HepG2 (cell line): ENCODE measurements at regions not wholly inside any gene's neighbourhood (a gene's known extent, or its start where the extent isn't known, plus 50 kb on each side); places are given as distances from the start of the nearest gene placed in this dataset.

Experiments used
- ATAC-seq: fragments of 200-7000 bp; cut with Tn5 transposase; 3 replicates; pipeline ENCODE4 v1.9.1; 2020; ENCODE audit warnings: mild to moderate bottlenecking, moderate library complexity
- BruUV-seq: library from RNA; stranded (reverse); fragments of 400-500 nt; replicated peaks from 2 replicates; lab custom pipeline; 2021; lab: Mats Ljungman, UMichigan
- CTCF ChIA-PET: fragments of 300-600 bp; formaldehyde crosslinking; extraction: SDS; loops from one replicate; lab custom pipeline; 2021; ENCODE audit warnings: low total read pairs, inconsistent platforms, low intra/inter-chr PET ratio; lab: Yijun Ruan, JAX
- POLR2A ChIA-PET: fragments of 350-600 bp; sonication (Branson Sonifier 250); formaldehyde crosslinking; loops from one replicate; lab custom pipeline; 2020; ENCODE audit warnings: antibody characterized with exemption, inconsistent platforms; lab: Yijun Ruan, JAX
- DNase-seq: peaks from one replicate; pipeline ENCODE4 v3.0.0-alpha.2; 2015; ENCODE audit warnings: low spot score
- FAIRE-seq: peaks from 3 replicates; lab custom pipeline; 2011; peaks lifted over from hg19 to GRCh38; lab: Jason Lieb, UNC
- H2AFZ ChIP-seq: one replicate; pipeline ENCODE4 v1.6.1; 2011; ENCODE audit warnings: low read length, inconsistent platforms
- H3K27ac ChIP-seq: fragments of 300-600 bp; 3 replicates; pipeline ENCODE4 v1.8.0; 2011; ENCODE audit warnings: mixed run types, mild to moderate bottlenecking, mixed read lengths, low read length, inconsistent platforms; ENCODE audit not compliant: insufficient read depth; ENCODE audit errors: extremely low read length
- H3K27me3 ChIP-seq, 2 experiments: fragments of 200-600 bp in 1 of 2; 2 replicates in 1 of 2; 3 replicates in 1 of 2; pipeline versions ENCODE4 v1.6.0 to v1.8.0; 2011; ENCODE audit warnings: low read length in 2 of 2, mild to moderate bottlenecking in 2 of 2, moderate library complexity in 2 of 2, inconsistent platforms in 1 of 2; ENCODE audit not compliant: insufficient read depth in 2 of 2, control insufficient read depth in 1 of 2
- H3K36me3 ChIP-seq, 2 experiments: fragments of 200-600 bp in 1 of 2; replicated peaks in 1 of 2; 2 replicates in 1 of 2; 3 replicates in 1 of 2; pipeline versions ENCODE4 v1.5.1 to v1.8.0; 2011; ENCODE audit warnings: low read length in 2 of 2, inconsistent platforms in 1 of 2; ENCODE audit not compliant: insufficient read depth in 2 of 2, control insufficient read depth in 1 of 2
- H3K4me1 ChIP-seq: 2 replicates; pipeline ENCODE4 v1.5.1; 2012; ENCODE audit warnings: low read length, inconsistent platforms; ENCODE audit not compliant: insufficient read depth
- H3K4me2 ChIP-seq: 2 replicates; pipeline ENCODE4 v1.6.0; 2011; ENCODE audit warnings: low read depth, low read length, inconsistent platforms
- H3K4me3 ChIP-seq, 3 experiments: fragments of 200-600 bp in 1 of 3; sonication (generic), shearing (Covaris generic) in 1 of 3; replicated peaks in 1 of 3; 2 replicates each; pipeline ENCODE4 v1.5.1; 2011 to 2016; ENCODE audit warnings: low read length in 3 of 3, inconsistent platforms in 2 of 3, low read depth in 2 of 3, mild to moderate bottlenecking in 2 of 3, control low read depth in 1 of 3, mixed read lengths in 1 of 3; ENCODE audit not compliant: insufficient read depth in 1 of 3
- H3K79me2 ChIP-seq: one replicate; pipeline ENCODE4 v1.6.1; 2011; ENCODE audit warnings: low read length, inconsistent platforms; ENCODE audit not compliant: insufficient read depth
- H3K9ac ChIP-seq: 2 replicates; pipeline ENCODE4 v1.6.0; 2011; ENCODE audit warnings: mild to moderate bottlenecking, low read depth, low read length, inconsistent platforms; ENCODE audit not compliant: insufficient read depth
- H3K9me3 ChIP-seq: 2 replicates; pipeline ENCODE4 v1.5.1; 2012; ENCODE audit warnings: mild to moderate bottlenecking, low read length
- H4K20me1 ChIP-seq: 2 replicates; pipeline ENCODE4 v1.6.0; 2011; ENCODE audit warnings: inconsistent platforms, mild to moderate bottlenecking, low read length, moderate library complexity; ENCODE audit not compliant: insufficient read depth
- EED ChIP-seq: sonication (generic); formaldehyde crosslinking; IDR thresholded peaks from 2 replicates; pipeline ENCODE4 v1.5.0; 2020; ENCODE audit warnings: mild to moderate bottlenecking, missing genetic modification reagents
- MTA3 ChIP-seq: sonication (generic); formaldehyde crosslinking; IDR thresholded peaks from 2 replicates; pipeline ENCODE4 v1.4.0; 2020; ENCODE audit warnings: missing genetic modification reagents
- PHF8 ChIP-seq: sonication (generic); formaldehyde crosslinking; IDR thresholded peaks from 2 replicates; pipeline ENCODE4 v1.5.0; 2020; ENCODE audit warnings: missing genetic modification reagents
- PPARG ChIP-seq: conservative IDR thresholded peaks from 2 replicates; pipeline ENCODE4 v1.6.1; 2016; ENCODE audit warnings: missing biosample characterization, missing genetic modification reagents
- SMARCC2 ChIP-seq: fragments of 450-650 bp; IDR thresholded peaks from 2 replicates; pipeline ENCODE4 v1.6.1; 2017; ENCODE audit warnings: antibody characterized with exemption, mild to moderate bottlenecking
- ZNF432 ChIP-seq: sonication (generic); formaldehyde crosslinking; IDR thresholded peaks from 2 replicates; pipeline ENCODE4 v1.5.0; 2020; ENCODE audit warnings: missing genetic modification reagents, mild to moderate bottlenecking, borderline replicate concordance
- ZNF549 ChIP-seq: sonication (generic); formaldehyde crosslinking; IDR thresholded peaks from 2 replicates; pipeline ENCODE4 v1.5.0; 2020; ENCODE audit warnings: missing genetic modification reagents
- ZNF660 ChIP-seq: sonication (generic); formaldehyde crosslinking; IDR thresholded peaks from 2 replicates; pipeline ENCODE4 v1.5.1; 2020; ENCODE audit warnings: mild to moderate bottlenecking, low read depth, missing genetic modification reagents, borderline replicate concordance
- ZNF703 ChIP-seq: sonication (generic); formaldehyde crosslinking; IDR thresholded peaks from 2 replicates; pipeline ENCODE4 v1.5.1; 2020; ENCODE audit warnings: missing genetic modification reagents, mild to moderate bottlenecking, moderate library complexity, borderline replicate concordance
- ZNF777 ChIP-seq: sonication (generic); formaldehyde crosslinking; IDR thresholded peaks from 2 replicates; pipeline ENCODE4 v1.4.0; 2020; ENCODE audit warnings: missing genetic modification reagents
- WGBS: methylation state at CpG from one replicate; pipeline ENCODE4 v1.1.6; 2017; ENCODE audit warnings: low lambda C conversion rate; 5-methylcytosine and 5-hydroxymethylcytosine counted together
- in situ Hi-C: cut with HindIII; loops from 2 replicates; pipeline ENCODE4 v1.10.0; 2017; ENCODE audit warnings: low pct_unique_long_range_greater_than_20kb; ENCODE audit not compliant: extremely low pct_ligation_motif_present
- intact Hi-C: fragments of 100-400 bp; cut with micrococcal nuclease; formaldehyde crosslinking; loops from one replicate; pipeline ENCODE4 v1.10.0; 2022; ENCODE audit not compliant: unreplicated experiment
- TF ChIP-seq, protein P1 (sequence below): sonication (generic); formaldehyde crosslinking; IDR thresholded peaks from 2 replicates; pipeline ENCODE4 v1.4.0; 2020; ENCODE audit warnings: missing genetic modification reagents, borderline replicate concordance
- TF ChIP-seq, protein P2 (sequence below): sonication (generic); formaldehyde crosslinking; IDR thresholded peaks from 2 replicates; pipeline ENCODE4 v1.4.0; 2020; ENCODE audit warnings: missing genetic modification reagents
- TF ChIP-seq, protein P3 (sequence below): sonication (generic); formaldehyde crosslinking; IDR thresholded peaks from 2 replicates; pipeline ENCODE4 v1.5.0; 2020; ENCODE audit warnings: missing genetic modification reagents
- TF ChIP-seq, protein P4 (sequence below), 2 experiments: sonication (generic) in 1 of 2; formaldehyde crosslinking in 1 of 2; IDR thresholded peaks; 2 replicates each; pipeline versions ENCODE4 v1.5.1 to v1.6.1; 2011 to 2020; ENCODE audit warnings: borderline replicate concordance in 1 of 2, low read depth in 1 of 2, low read length in 1 of 2, mild to moderate bottlenecking in 1 of 2, missing genetic modification reagents in 1 of 2, moderate library complexity in 1 of 2
- TF ChIP-seq, protein P5 (sequence below): sonication (generic); formaldehyde crosslinking; IDR thresholded peaks from 2 replicates; pipeline ENCODE4 v1.4.0; 2020; ENCODE audit warnings: missing genetic modification reagents

DNA sequence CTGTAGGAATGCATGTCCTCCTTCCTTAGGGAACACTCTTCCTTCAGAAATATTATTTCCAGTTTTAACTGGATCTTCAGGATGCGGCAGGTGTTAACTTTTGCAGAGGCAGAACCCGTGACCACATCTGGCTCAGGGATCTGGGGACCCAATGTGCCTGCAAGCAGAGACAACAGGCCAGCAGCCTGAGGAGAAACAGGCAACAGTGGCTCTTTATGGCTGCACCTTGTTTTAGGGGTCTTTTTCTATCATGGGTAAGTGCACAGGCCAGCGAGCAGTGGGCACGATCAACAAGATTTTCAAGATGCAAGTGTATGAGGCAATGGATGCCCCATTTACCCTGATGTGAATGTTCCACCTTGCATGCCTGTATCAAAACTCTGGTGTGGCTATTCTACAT lies 497.5 kb upstream of the KLF6 start (continued):
- TF ChIP-seq ZNF660 (CRISPR knock-in tag) (no peak), ZNF777 (CRISPR knock-in tag) (no peak), ZNF549 (CRISPR knock-in tag) (no peak)
- TF ChIP-seq, protein P1, sequence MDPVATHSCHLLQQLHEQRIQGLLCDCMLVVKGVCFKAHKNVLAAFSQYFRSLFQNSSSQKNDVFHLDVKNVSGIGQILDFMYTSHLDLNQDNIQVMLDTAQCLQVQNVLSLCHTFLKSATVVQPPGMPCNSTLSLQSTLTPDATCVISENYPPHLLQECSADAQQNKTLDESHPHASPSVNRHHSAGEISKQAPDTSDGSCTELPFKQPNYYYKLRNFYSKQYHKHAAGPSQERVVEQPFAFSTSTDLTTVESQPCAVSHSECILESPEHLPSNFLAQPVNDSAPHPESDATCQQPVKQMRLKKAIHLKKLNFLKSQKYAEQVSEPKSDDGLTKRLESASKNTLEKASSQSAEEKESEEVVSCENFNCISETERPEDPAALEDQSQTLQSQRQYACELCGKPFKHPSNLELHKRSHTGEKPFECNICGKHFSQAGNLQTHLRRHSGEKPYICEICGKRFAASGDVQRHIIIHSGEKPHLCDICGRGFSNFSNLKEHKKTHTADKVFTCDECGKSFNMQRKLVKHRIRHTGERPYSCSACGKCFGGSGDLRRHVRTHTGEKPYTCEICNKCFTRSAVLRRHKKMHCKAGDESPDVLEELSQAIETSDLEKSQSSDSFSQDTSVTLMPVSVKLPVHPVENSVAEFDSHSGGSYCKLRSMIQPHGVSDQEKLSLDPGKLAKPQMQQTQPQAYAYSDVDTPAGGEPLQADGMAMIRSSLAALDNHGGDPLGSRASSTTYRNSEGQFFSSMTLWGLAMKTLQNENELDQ (CRISPR knock-in tag), result no peak
- TF ChIP-seq, protein P2, sequence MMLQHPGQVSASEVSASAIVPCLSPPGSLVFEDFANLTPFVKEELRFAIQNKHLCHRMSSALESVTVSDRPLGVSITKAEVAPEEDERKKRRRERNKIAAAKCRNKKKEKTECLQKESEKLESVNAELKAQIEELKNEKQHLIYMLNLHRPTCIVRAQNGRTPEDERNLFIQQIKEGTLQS (CRISPR knock-in tag), result no peak

DNA sequence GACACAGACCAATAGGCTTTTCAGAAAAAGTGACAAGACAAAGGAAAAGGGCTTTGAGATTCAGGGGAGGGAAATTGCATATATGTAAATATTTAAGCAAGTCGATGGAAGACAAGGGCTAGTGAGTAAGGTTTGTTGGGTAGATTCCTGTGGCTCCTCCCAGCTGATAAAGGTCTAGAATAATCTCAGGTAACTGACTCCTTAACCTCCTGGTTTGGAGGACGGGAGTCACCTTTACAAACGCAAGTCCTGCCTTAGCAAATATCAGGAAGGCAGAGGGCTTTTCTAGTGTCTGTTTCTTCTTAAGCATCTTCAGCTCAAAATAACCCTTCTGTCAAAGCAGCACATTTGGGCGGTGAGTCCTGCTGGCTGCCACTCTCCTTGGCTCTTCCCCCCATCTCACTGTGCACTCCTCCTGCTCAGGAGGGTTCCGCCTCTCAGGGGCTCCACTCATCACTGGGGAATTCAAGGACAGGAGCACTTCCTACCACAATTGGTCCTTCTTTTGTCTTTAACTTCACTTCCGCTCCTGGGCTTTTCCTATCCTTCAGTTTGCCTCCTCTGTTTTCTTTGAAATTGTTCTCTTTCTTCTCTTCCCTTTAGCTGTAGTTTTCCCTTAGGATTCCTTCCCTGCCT lies 496.3 kb upstream of the KLF6 start:
- ATAC-seq, result no peak
- no peak overlapping the region for H2AFZ ChIP-seq
- H3K79me2 ChIP-seq, result no peaks in the 10 kb centered on the region
- FAIRE-seq, result no peak
- no peak overlapping the region for H3K27ac ChIP-seq
- no peak overlapping the region for H3K4me2 ChIP-seq
- ChIA-PET POLR2A (no interaction called here), CTCF (no interaction called here)
- H4K20me1 ChIP-seq, result no peaks in the 10 kb centered on the region
- no peak for DNase-seq
- in situ Hi-C loops, result no loop called here
- H3K9me3 ChIP-seq, result no peaks in the 10 kb centered on the region
- intact Hi-C loops, result loop anchor here (5.0 kb wide), 1 partner anchor 1419 kb away; no protein-coding TSS in a partner anchor
- WGBS, result 18% methylated on average over 6 of the region's 6 CpGs
- no peaks in the 10 kb centered on the region for H3K36me3 ChIP-seq
- H3K9ac ChIP-seq, result no peak overlapping the region
- BruUV-seq, result no TSS peak
- H3K27me3 ChIP-seq, result peaks cover 0 to 11% of the 10 kb centered on the region in 2 experiments; a peak in 1 of 5 replicates
- H3K4me3 ChIP-seq, result no peak overlapping the region
- H3K4me1 ChIP-seq, result no peaks in the 10 kb centered on the region
- no peak for TF ChIP-seq PHF8 (CRISPR knock-in tag)
- TF ChIP-seq, protein P3, sequence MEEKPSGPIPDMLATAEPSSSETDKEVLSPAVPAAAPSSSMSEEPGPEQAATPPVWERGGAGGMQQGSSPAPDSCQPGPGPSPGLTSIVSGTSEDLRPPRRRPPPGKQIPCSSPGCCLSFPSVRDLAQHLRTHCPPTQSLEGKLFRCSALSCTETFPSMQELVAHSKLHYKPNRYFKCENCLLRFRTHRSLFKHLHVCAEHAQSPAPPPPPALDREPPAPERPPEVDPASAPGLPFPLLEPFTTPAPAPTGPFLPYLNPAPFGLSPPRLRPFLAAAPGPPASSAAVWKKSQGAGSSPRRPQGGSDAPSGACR, result no peak
- TF ChIP-seq SMARCC2, result no peak
- no peak for TF ChIP-seq EED (CRISPR knock-in tag)
- TF ChIP-seq, protein P4, sequence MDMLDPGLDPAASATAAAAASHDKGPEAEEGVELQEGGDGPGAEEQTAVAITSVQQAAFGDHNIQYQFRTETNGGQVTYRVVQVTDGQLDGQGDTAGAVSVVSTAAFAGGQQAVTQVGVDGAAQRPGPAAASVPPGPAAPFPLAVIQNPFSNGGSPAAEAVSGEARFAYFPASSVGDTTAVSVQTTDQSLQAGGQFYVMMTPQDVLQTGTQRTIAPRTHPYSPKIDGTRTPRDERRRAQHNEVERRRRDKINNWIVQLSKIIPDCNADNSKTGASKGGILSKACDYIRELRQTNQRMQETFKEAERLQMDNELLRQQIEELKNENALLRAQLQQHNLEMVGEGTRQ (IDR thresholded peaks at IDR 0.05; ENCODE audit: low read depth, low read length), result no peak
- TF ChIP-seq, protein P4 (CRISPR knock-in tag; IDR thresholded peaks at IDR 0.05; ENCODE audit: borderline replicate concordance), result no peak
- TF ChIP-seq MTA3 (CRISPR knock-in tag), result no peak
- no peak for TF ChIP-seq ZNF703
- TF ChIP-seq ZNF432 (CRISPR knock-in tag), result no peak
- no peak for TF ChIP-seq PPARG (CRISPR knock-in tag)
- TF ChIP-seq, protein P5, sequence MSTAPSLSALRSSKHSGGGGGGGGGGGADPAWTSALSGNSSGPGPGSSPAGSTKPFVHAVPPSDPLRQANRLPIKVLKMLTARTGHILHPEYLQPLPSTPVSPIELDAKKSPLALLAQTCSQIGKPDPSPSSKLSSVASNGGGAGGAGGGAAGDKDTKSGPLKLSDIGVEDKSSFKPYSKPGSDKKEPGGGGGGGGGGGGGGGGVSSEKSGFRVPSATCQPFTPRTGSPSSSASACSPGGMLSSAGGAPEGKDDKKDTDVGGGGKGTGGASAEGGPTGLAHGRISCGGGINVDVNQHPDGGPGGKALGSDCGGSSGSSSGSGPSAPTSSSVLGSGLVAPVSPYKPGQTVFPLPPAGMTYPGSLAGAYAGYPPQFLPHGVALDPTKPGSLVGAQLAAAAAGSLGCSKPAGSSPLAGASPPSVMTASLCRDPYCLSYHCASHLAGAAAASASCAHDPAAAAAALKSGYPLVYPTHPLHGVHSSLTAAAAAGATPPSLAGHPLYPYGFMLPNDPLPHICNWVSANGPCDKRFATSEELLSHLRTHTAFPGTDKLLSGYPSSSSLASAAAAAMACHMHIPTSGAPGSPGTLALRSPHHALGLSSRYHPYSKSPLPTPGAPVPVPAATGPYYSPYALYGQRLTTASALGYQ (CRISPR knock-in tag), result no peak
